ENCODE measurements at regions not wholly inside any gene's neighbourhood (a gene's known extent, or its start where the extent isn't known, plus 50 kb on each side); places are given as distances from the start of the nearest gene placed in this dataset.

DNA sequence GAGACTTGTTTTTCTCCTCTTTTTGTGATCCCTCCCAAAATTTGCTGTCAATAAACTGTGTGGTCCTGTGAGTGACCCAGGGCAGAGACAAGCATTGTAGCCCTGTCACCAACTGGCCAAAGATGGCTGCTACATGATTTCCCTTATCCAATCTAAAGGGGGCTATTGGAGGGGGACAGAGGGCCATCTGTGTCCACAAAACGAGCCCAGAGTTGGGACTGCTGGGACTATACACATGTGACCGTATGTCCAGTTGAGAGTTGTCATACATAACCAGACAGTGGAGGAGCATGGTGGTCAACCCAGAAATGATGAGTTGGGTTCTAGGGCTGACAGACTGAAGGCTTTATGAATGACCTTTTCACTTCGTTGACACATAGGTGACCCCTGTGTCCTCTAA lies 55.3 kb upstream of the SDK1 start:
- Histone ChIP-seq H3K9me3 (ENCODE audit: control insufficient read depth in 1 of 2, low read length in 2 of 2) (no peaks in the 10 kb centered on the region), H3K27ac (ENCODE audit: low read depth, low read length) (no peak overlapping the region), H3K4me1 (ENCODE audit: insufficient read depth, low read length) (no peaks in the 10 kb centered on the region), H3K36me3 (ENCODE audit: insufficient read depth, low read length) (no peaks in the 10 kb centered on the region), H3K27me3 (ENCODE audit: insufficient read depth, low read length) (no peaks in the 10 kb centered on the region), H3K4me3 (ENCODE audit: low read length in 2 of 2) (no peak overlapping the region)
- intact Hi-C loops (cut with micrococcal nuclease) = no loop called here
- H3K36me3 Mint-ChIP-seq = peaks cover 0 to 5% of the 10 kb centered on the region in 2 donors
- peaks cover 0 to 2% (median 0%) of the 10 kb centered on the region in 4 donors for H3K4me1 Mint-ChIP-seq
- no peak for DNase-seq
- peaks cover 0 to 11% (median 5%) of the 10 kb centered on the region in 8 donors for H3K9me3 Mint-ChIP-seq
- H3K27ac Mint-ChIP-seq = no peak overlapping the region
- CTCF ChIA-PET (ENCODE audit: partially characterized antibody) = no interaction called here
- POLR2A ChIA-PET (ENCODE audit: partially characterized antibody) = no interaction called here
- no peak overlapping the region for H3K4me3 Mint-ChIP-seq
- peaks cover 0 to 13% of the 10 kb centered on the region in 2 donors for H3K27me3 Mint-ChIP-seq

DNA sequence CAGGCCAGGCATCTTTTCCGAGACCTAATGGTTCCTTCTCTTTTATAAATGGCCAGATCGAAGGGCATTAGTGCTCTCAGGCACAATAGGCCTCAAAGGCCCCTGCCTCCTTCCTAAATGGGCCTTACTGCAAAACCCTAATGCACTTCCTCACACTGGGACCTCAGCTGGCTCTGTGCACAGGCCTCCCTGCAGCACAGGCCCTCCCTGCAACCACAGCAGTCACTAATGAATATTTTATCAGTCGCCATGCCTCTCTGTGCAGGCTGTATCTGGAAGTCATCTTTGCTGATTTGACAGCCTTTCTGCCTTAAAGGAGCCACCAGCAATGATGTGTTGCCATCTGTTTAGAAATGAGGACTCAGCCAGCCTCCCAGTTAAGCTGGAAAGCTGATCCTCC lies 54.9 kb upstream of the SDK1 start:
- H3K4me1 Mint-ChIP-seq = peaks cover 0 to 2% (median 0%) of the 10 kb centered on the region in 4 donors
- DNase-seq = no peak
- Histone ChIP-seq H3K9me3 (ENCODE audit: control insufficient read depth in 1 of 2, low read length in 2 of 2) (no peaks in the 10 kb centered on the region), H3K4me1 (ENCODE audit: insufficient read depth, low read length) (no peaks in the 10 kb centered on the region), H3K4me3 (ENCODE audit: low read length in 2 of 2) (no peak overlapping the region), H3K36me3 (ENCODE audit: insufficient read depth, low read length) (no peaks in the 10 kb centered on the region), H3K27ac (ENCODE audit: low read depth, low read length) (no peak overlapping the region), H3K27me3 (ENCODE audit: insufficient read depth, low read length) (no peaks in the 10 kb centered on the region)
- POLR2A ChIA-PET (ENCODE audit: partially characterized antibody) = no interaction called here
- CTCF ChIA-PET (ENCODE audit: partially characterized antibody) = no interaction called here
- no peak overlapping the region for H3K4me3 Mint-ChIP-seq
- peaks cover 2 to 11% of the 10 kb centered on the region in 2 donors for H3K27me3 Mint-ChIP-seq
- intact Hi-C loops (cut with micrococcal nuclease) = no loop called here
- H3K27ac Mint-ChIP-seq = no peak overlapping the region
- peaks cover 0 to 5% of the 10 kb centered on the region in 2 donors for H3K36me3 Mint-ChIP-seq
- H3K9me3 Mint-ChIP-seq = peaks cover 0 to 11% (median 5%) of the 10 kb centered on the region in 8 donors

DNA sequence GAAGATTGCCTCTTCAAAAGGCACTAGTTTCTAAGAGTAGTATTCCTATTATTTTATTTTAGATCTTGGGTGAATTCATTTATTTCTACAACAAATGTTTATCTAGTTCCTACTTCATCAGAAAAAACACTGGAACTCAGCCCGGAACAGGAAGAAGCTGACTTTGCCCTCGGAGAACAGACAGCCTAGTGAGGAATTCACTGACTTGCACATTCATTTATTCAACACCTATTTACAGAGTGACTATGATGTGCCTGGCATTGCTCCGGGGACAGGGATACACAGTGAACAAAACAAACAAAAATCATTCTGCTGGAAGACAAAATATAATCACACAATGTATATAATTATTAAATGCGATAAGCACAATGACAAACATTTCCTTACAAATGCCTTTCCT lies 54.4 kb upstream of the SDK1 start:
- H3K27me3 ChIP-seq (ENCODE audit: insufficient read depth, low read length) = no peaks in the 10 kb centered on the region
- no peak overlapping the region for H3K4me3 ChIP-seq (ENCODE audit: low read length in 2 of 2)
- Mint-ChIP-seq H3K27me3 (peaks cover 3 to 11% of the 10 kb centered on the region in 2 donors), H3K4me1 (peaks cover 0 to 2% (median 0%) of the 10 kb centered on the region in 4 donors), H3K9me3 (peaks cover 0 to 11% (median 5%) of the 10 kb centered on the region in 8 donors), H3K27ac (no peak overlapping the region), H3K36me3 (peaks cover 0 to 5% of the 10 kb centered on the region in 2 donors), H3K4me3 (no peak overlapping the region)
- H3K4me1 ChIP-seq (ENCODE audit: insufficient read depth, low read length) = no peaks in the 10 kb centered on the region
- no peak for DNase-seq
- intact Hi-C loops (cut with micrococcal nuclease) = no loop called here
- no peak overlapping the region for H3K27ac ChIP-seq (ENCODE audit: low read depth, low read length)
- no peaks in the 10 kb centered on the region for H3K9me3 ChIP-seq (ENCODE audit: control insufficient read depth in 1 of 2, low read length in 2 of 2)
- H3K36me3 ChIP-seq (ENCODE audit: insufficient read depth, low read length) = no peaks in the 10 kb centered on the region
- CTCF ChIA-PET (ENCODE audit: partially characterized antibody) = no interaction called here
- POLR2A ChIA-PET (ENCODE audit: partially characterized antibody) = no interaction called here

DNA sequence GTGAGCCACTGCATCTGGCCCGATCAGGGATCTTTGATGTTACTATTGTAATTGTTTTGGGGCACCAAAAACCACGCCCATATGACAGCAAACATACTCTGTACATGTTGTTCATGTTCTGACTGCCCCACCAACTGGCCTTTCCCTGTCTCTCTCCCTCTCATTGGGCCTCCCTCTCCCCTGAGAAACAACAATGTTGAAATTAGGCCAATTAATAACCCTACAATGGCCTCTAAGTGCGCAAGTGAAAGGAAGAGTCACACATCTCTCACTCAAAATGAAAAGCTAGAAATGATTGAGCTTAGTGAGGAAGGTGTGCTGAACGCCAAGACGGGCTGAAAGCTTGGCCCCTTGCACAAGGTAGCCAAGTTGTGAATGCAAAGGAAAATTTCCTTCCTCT lies 50.3 kb upstream of the SDK1 start:
- Histone ChIP-seq H3K36me3 (ENCODE audit: insufficient read depth, low read length) (no peaks in the 10 kb centered on the region), H3K4me3 (ENCODE audit: low read length in 2 of 2) (no peak overlapping the region), H3K9me3 (ENCODE audit: control insufficient read depth in 1 of 2, low read length in 2 of 2) (no peaks in the 10 kb centered on the region), H3K4me1 (ENCODE audit: insufficient read depth, low read length) (no peaks in the 10 kb centered on the region), H3K27me3 (ENCODE audit: insufficient read depth, low read length) (no peaks in the 10 kb centered on the region), H3K27ac (ENCODE audit: low read depth, low read length) (no peak overlapping the region)
- POLR2A ChIA-PET (ENCODE audit: partially characterized antibody) = no interaction called here
- Mint-ChIP-seq H3K27ac (no peak overlapping the region), H3K27me3 (peaks cover 11 to 13% of the 10 kb centered on the region in 2 donors), H3K9me3 (peaks cover 0 to 11% (median 5%) of the 10 kb centered on the region in 8 donors), H3K4me1 (peaks cover 0 to 2% (median 0%) of the 10 kb centered on the region in 4 donors), H3K4me3 (no peak overlapping the region), H3K36me3 (peaks cover 0 to 5% of the 10 kb centered on the region in 2 donors)
- CTCF ChIA-PET (ENCODE audit: partially characterized antibody) = interaction anchor here (0.5 kb wide), 1 partner anchor 643 kb away, joined by 3 read pairs; no protein-coding TSS in a partner anchor
- no peak for DNase-seq
- intact Hi-C loops (cut with micrococcal nuclease) = no loop called here
